CD8-positive, alpha-beta memory T cell (primary cell): ENCODE measurements at regions not wholly inside any gene's neighbourhood (a gene's known extent, or its start where the extent isn't known, plus 50 kb on each side); places are given as distances from the start of the nearest gene placed in this dataset.

Experiments
- CTCF ChIA-PET: fragments of 350-600 bp; sonication (Branson Sonifier 250); formaldehyde crosslinking; loops from one replicate; lab custom pipeline; 2021; ENCODE audit warnings: antibody characterized with exemption; lab: Charles Lee
- POLR2A ChIA-PET: fragments of 350-600 bp; sonication (Branson Sonifier 250); formaldehyde crosslinking; loops from one replicate; lab custom pipeline; 2021; ENCODE audit warnings: antibody characterized with exemption; lab: Charles Lee
- DNase-seq, 5 donors: peaks; one replicate each; pipeline versions ENCODE4 v3.0.0 to v3.0.0-alpha.2; 2020 to 2022; ENCODE audit warnings: mixed read lengths in 1 of 5
- H3K27ac ChIP-seq: one replicate; pipeline ENCODE4 v1.7.0; 2013; ENCODE audit warnings: low read depth, mild to moderate bottlenecking, low read length, moderate library complexity
- H3K27me3 ChIP-seq: 2 replicates; pipeline ENCODE4 v1.7.0; 2013; ENCODE audit warnings: low read length, mild to moderate bottlenecking; ENCODE audit not compliant: insufficient read depth, poor library complexity, severe bottlenecking
- H3K36me3 ChIP-seq: 2 replicates; pipeline ENCODE4 v1.7.0; 2013; ENCODE audit warnings: mild to moderate bottlenecking, low read length, moderate library complexity; ENCODE audit not compliant: insufficient read depth
- H3K4me1 ChIP-seq: 2 replicates; pipeline ENCODE4 v1.7.0; 2013; ENCODE audit warnings: mild to moderate bottlenecking, low read length, moderate library complexity; ENCODE audit not compliant: insufficient read depth
- H3K4me3 ChIP-seq: 2 replicates; pipeline ENCODE4 v1.7.0; 2013; ENCODE audit warnings: mild to moderate bottlenecking, low read length
- H3K9me3 ChIP-seq: 2 replicates; pipeline ENCODE4 v1.7.0; 2013; ENCODE audit warnings: mild to moderate bottlenecking, low read length
- H3K27ac Mint-ChIP-seq, 8 donors: one replicate each; pipeline ENCODE4 v1.8.0; 2020 to 2021; ENCODE audit warnings: mixed read lengths in 8 of 8, mild to moderate bottlenecking in 6 of 8, inconsistent platforms in 3 of 8, moderate library complexity in 3 of 8
- H3K27me3 Mint-ChIP-seq, 2 donors: one replicate each; pipeline ENCODE4 v1.8.0; 2020 to 2021; ENCODE audit warnings: mixed read lengths in 2 of 2, mild to moderate bottlenecking in 1 of 2, moderate library complexity in 1 of 2
- H3K36me3 Mint-ChIP-seq, 3 donors: one replicate each; pipeline ENCODE4 v1.8.0; 2020 to 2021; ENCODE audit warnings: mixed read lengths in 3 of 3, inconsistent platforms in 1 of 3, mild to moderate bottlenecking in 1 of 3
- H3K4me1 Mint-ChIP-seq, 3 donors: one replicate each; pipeline ENCODE4 v1.8.0; 2020 to 2021; ENCODE audit warnings: mixed read lengths in 3 of 3, inconsistent platforms in 1 of 3, mild to moderate bottlenecking in 1 of 3
- H3K4me3 Mint-ChIP-seq, 7 donors: one replicate each; pipeline ENCODE4 v1.8.0; 2020 to 2021; ENCODE audit warnings: mixed read lengths in 7 of 7, mild to moderate bottlenecking in 6 of 7, moderate library complexity in 4 of 7, inconsistent platforms in 2 of 7
- H3K9me3 Mint-ChIP-seq, 5 donors: one replicate each; pipeline ENCODE4 v1.8.0; 2020 to 2022; ENCODE audit warnings: mixed read lengths in 5 of 5, mild to moderate bottlenecking in 3 of 5, moderate library complexity in 2 of 5, inconsistent platforms in 1 of 5

- no peak for DNase-seq
- ChIA-PET POLR2A (no interaction called here), CTCF (no interaction called here)
- no peak overlapping the region for H3K27ac ChIP-seq
- no peaks in the 10 kb centered on the region for H3K27me3 ChIP-seq
- H3K27me3 Mint-ChIP-seq = no peaks in the 10 kb centered on the region
- H3K9me3 ChIP-seq = no peaks in the 10 kb centered on the region
- H3K4me1 Mint-ChIP-seq = no peaks in the 10 kb centered on the region
- no peak overlapping the region for H3K4me3 Mint-ChIP-seq
- H3K4me3 ChIP-seq = no peak overlapping the region
- H3K27ac Mint-ChIP-seq = no peak overlapping the region
- H3K4me1 ChIP-seq = no peaks in the 10 kb centered on the region
- no peaks in the 10 kb centered on the region for H3K36me3 Mint-ChIP-seq
- H3K9me3 Mint-ChIP-seq = peaks cover 16 to 37% (median 26%) of the 10 kb centered on the region in 5 donors
- H3K36me3 ChIP-seq = no peaks in the 10 kb centered on the region
Measured at GRCh38 chr5:17928581-17928981, 294.3 kb downstream of the TAF11L14 start.

- no peak overlapping the region for H3K4me3 Mint-ChIP-seq
- H3K27me3 ChIP-seq = no peaks in the 10 kb centered on the region
- H3K9me3 ChIP-seq = no peaks in the 10 kb centered on the region
- no peaks in the 10 kb centered on the region for H3K36me3 Mint-ChIP-seq
- H3K27ac ChIP-seq = no peak overlapping the region
- DNase-seq = no peak
- H3K27me3 Mint-ChIP-seq = no peaks in the 10 kb centered on the region
- ChIA-PET POLR2A (no interaction called here), CTCF (no interaction called here)
- no peaks in the 10 kb centered on the region for H3K4me1 Mint-ChIP-seq
- H3K36me3 ChIP-seq = no peaks in the 10 kb centered on the region
- H3K4me1 ChIP-seq = no peaks in the 10 kb centered on the region
- no peak overlapping the region for H3K27ac Mint-ChIP-seq
- peaks cover 16 to 43% (median 32%) of the 10 kb centered on the region in 5 donors for H3K9me3 Mint-ChIP-seq
- H3K4me3 ChIP-seq = no peak overlapping the region
Measured at GRCh38 chr5:17929171-17929570, 294.9 kb downstream of the TAF11L14 start.

- H3K27ac Mint-ChIP-seq = no peak overlapping the region
- ChIA-PET CTCF (no interaction called here), POLR2A (no interaction called here)
- no peaks in the 10 kb centered on the region for H3K4me1 ChIP-seq
- no peaks in the 10 kb centered on the region for H3K27me3 ChIP-seq
- no peak overlapping the region for H3K4me3 ChIP-seq
- no peaks in the 10 kb centered on the region for H3K9me3 ChIP-seq
- peaks cover 19 to 45% (median 32%) of the 10 kb centered on the region in 5 donors for H3K9me3 Mint-ChIP-seq
- H3K4me1 Mint-ChIP-seq = no peaks in the 10 kb centered on the region
- no peaks in the 10 kb centered on the region for H3K27me3 Mint-ChIP-seq
- no peaks in the 10 kb centered on the region for H3K36me3 Mint-ChIP-seq
- no peaks in the 10 kb centered on the region for H3K36me3 ChIP-seq
- H3K27ac ChIP-seq = no peak overlapping the region
- no peak overlapping the region for H3K4me3 Mint-ChIP-seq
- DNase-seq = no peak
Measured at GRCh38 chr5:17930346-17930745, 296.1 kb downstream of the TAF11L14 start.

- POLR2A ChIA-PET = no interaction called here
- no peaks in the 10 kb centered on the region for H3K4me1 Mint-ChIP-seq
- peaks cover 7 to 31% (median 23%) of the 10 kb centered on the region in 5 donors for H3K9me3 Mint-ChIP-seq
Measured at GRCh38 chr5:17944046-17944445, 309.8 kb downstream of the TAF11L14 start.

GRCh38 chr5:17947029-17947428 is 312.8 kb downstream of the TAF11L14 start:
- POLR2A ChIA-PET = no interaction called here
- DNase-seq = no peak
- H3K4me3 ChIP-seq = no peak overlapping the region
- CTCF ChIA-PET = no interaction called here
- no peaks in the 10 kb centered on the region for H3K4me1 ChIP-seq
- no peak overlapping the region for H3K27ac ChIP-seq
- no peaks in the 10 kb centered on the region for H3K4me1 Mint-ChIP-seq
- H3K27me3 Mint-ChIP-seq = no peaks in the 10 kb centered on the region
- no peaks in the 10 kb centered on the region for H3K9me3 ChIP-seq
- H3K27me3 ChIP-seq = no peaks in the 10 kb centered on the region
- H3K36me3 Mint-ChIP-seq = no peaks in the 10 kb centered on the region
- H3K27ac Mint-ChIP-seq = no peak overlapping the region
- H3K36me3 ChIP-seq = no peaks in the 10 kb centered on the region
- no peak overlapping the region for H3K4me3 Mint-ChIP-seq
- H3K9me3 Mint-ChIP-seq = peaks cover 2 to 40% (median 25%) of the 10 kb centered on the region in 5 donors

More at GRCh38 chr5:17944046-17944445, 309.8 kb downstream of the TAF11L14 start:
- no peak overlapping the region for H3K4me3 Mint-ChIP-seq
- no peaks in the 10 kb centered on the region for H3K27me3 ChIP-seq
- H3K4me1 ChIP-seq = no peaks in the 10 kb centered on the region
- no peaks in the 10 kb centered on the region for H3K36me3 ChIP-seq
- no peaks in the 10 kb centered on the region for H3K36me3 Mint-ChIP-seq
- no peaks in the 10 kb centered on the region for H3K27me3 Mint-ChIP-seq
- no peak overlapping the region for H3K4me3 ChIP-seq
- DNase-seq = no peak
- H3K9me3 ChIP-seq = no peaks in the 10 kb centered on the region
- H3K27ac Mint-ChIP-seq = no peak overlapping the region
- H3K27ac ChIP-seq = no peak overlapping the region
- CTCF ChIA-PET = no interaction called here

- Histone ChIP-seq H3K9me3 (no peaks in the 10 kb centered on the region), H3K27ac (no peak overlapping the region), H3K36me3 (no peaks in the 10 kb centered on the region), H3K27me3 (no peaks in the 10 kb centered on the region), H3K4me3 (no peak overlapping the region), H3K4me1 (no peaks in the 10 kb centered on the region)
- H3K27ac Mint-ChIP-seq = no peak overlapping the region
- POLR2A ChIA-PET = no interaction called here
- CTCF ChIA-PET = no interaction called here
- no peak for DNase-seq
- H3K9me3 Mint-ChIP-seq = peaks cover 5 to 40% (median 18%) of the 10 kb centered on the region in 5 donors
- H3K4me3 Mint-ChIP-seq = no peak overlapping the region
- H3K36me3 Mint-ChIP-seq = no peaks in the 10 kb centered on the region
- H3K4me1 Mint-ChIP-seq = no peaks in the 10 kb centered on the region
- no peaks in the 10 kb centered on the region for H3K27me3 Mint-ChIP-seq
Measured at GRCh38 chr5:17951392-17952169, 317.3 kb downstream of the TAF11L14 start.

GRCh38 chr5:17952231-17952630 is 318.0 kb downstream of the TAF11L14 start:
- ChIA-PET POLR2A (no interaction called here), CTCF (no interaction called here)
- no peaks in the 10 kb centered on the region for H3K36me3 ChIP-seq
- no peak overlapping the region for H3K4me3 ChIP-seq
- peaks cover 5 to 40% (median 17%) of the 10 kb centered on the region in 5 donors for H3K9me3 Mint-ChIP-seq
- H3K27me3 ChIP-seq = no peaks in the 10 kb centered on the region
- no peaks in the 10 kb centered on the region for H3K36me3 Mint-ChIP-seq
- H3K4me1 Mint-ChIP-seq = no peaks in the 10 kb centered on the region
- no peak overlapping the region for H3K4me3 Mint-ChIP-seq
- H3K27ac Mint-ChIP-seq = no peak overlapping the region
- DNase-seq = no peak
- no peak overlapping the region for H3K27ac ChIP-seq
- no peaks in the 10 kb centered on the region for H3K4me1 ChIP-seq
- no peaks in the 10 kb centered on the region for H3K27me3 Mint-ChIP-seq
- H3K9me3 ChIP-seq = no peaks in the 10 kb centered on the region

GRCh38 chr5:17964067-17964466 is 329.8 kb downstream of the TAF11L14 start:
- H3K9me3 ChIP-seq = no peaks in the 10 kb centered on the region
- no peak overlapping the region for H3K27ac Mint-ChIP-seq
- no peaks in the 10 kb centered on the region for H3K4me1 ChIP-seq
- H3K36me3 Mint-ChIP-seq = no peaks in the 10 kb centered on the region
- no peak overlapping the region for H3K4me3 ChIP-seq
- H3K9me3 Mint-ChIP-seq = peaks cover 4 to 33% (median 19%) of the 10 kb centered on the region in 5 donors
- ChIA-PET POLR2A (no interaction called here), CTCF (no interaction called here)
- no peaks in the 10 kb centered on the region for H3K36me3 ChIP-seq
- no peak overlapping the region for H3K4me3 Mint-ChIP-seq
- no peak for DNase-seq
- H3K4me1 Mint-ChIP-seq = no peaks in the 10 kb centered on the region
- no peaks in the 10 kb centered on the region for H3K27me3 ChIP-seq
- H3K27me3 Mint-ChIP-seq = no peaks in the 10 kb centered on the region
- no peak overlapping the region for H3K27ac ChIP-seq
